Activated CD4-positive, alpha-beta memory T cell treated with anti-CD3 and anti-CD28 coated beads, Interleukin-2, amount 10 ng/mL, durations not matched to agents 7 days and 5 days (primary cell): ENCODE measurements at regions not wholly inside any gene's neighbourhood (a gene's known extent, or its start where the extent isn't known, plus 50 kb on each side); places are given as distances from the start of the nearest gene placed in this dataset.

Experiments
- CTCF ChIA-PET: fragments of 350-600 bp; sonication (Branson Sonifier 250); formaldehyde crosslinking; loops from one replicate; lab custom pipeline; 2021; ENCODE audit warnings: antibody characterized with exemption, inconsistent platforms; lab: Charles Lee
- POLR2A ChIA-PET: fragments of 350-600 bp; sonication (Branson Sonifier 250); formaldehyde crosslinking; loops from one replicate; lab custom pipeline; 2021; ENCODE audit warnings: antibody characterized with exemption; lab: Charles Lee
- DNase-seq: peaks from one replicate; pipeline ENCODE4 v3.0.0-alpha.2; 2020
- H3K27ac Mint-ChIP-seq: one replicate; pipeline ENCODE4 v1.8.0; 2021; ENCODE audit warnings: mild to moderate bottlenecking, mixed read lengths
- H3K27me3 Mint-ChIP-seq: one replicate; pipeline ENCODE4 v1.8.0; 2021; ENCODE audit warnings: mixed read lengths
- H3K36me3 Mint-ChIP-seq: one replicate; pipeline ENCODE4 v1.8.0; 2021; ENCODE audit warnings: low read depth, mixed read lengths
- H3K4me1 Mint-ChIP-seq: one replicate; pipeline ENCODE4 v1.8.0; 2021; ENCODE audit warnings: mixed read lengths
- H3K4me3 Mint-ChIP-seq: one replicate; pipeline ENCODE4 v1.8.0; 2021; ENCODE audit warnings: mild to moderate bottlenecking, mixed read lengths
- H3K9me3 Mint-ChIP-seq: one replicate; pipeline ENCODE4 v1.8.0; 2021; ENCODE audit warnings: mixed read lengths

- H3K27ac Mint-ChIP-seq: no peak overlapping the region
- ChIA-PET POLR2A (no interaction called here), CTCF (interaction anchor here (1.1 kb wide), 1 partner anchor 8 kb away, joined by 3 read pairs; no protein-coding TSS in a partner anchor)
- no peak overlapping the region for H3K4me3 Mint-ChIP-seq
- H3K36me3 Mint-ChIP-seq: no peaks in the 10 kb centered on the region
- H3K4me1 Mint-ChIP-seq: no peaks in the 10 kb centered on the region
- H3K9me3 Mint-ChIP-seq: no peaks in the 10 kb centered on the region
- peaks cover 13% of the 10 kb centered on the region for H3K27me3 Mint-ChIP-seq
- no peak for DNase-seq
These were observed 166.5 kb downstream of the HERPUD2 start for GRCh38 chr7:35528381-35528977.

GRCh38 chr7:35526645-35527044, 168.3 kb downstream of the HERPUD2 start:
- no peak overlapping the region for H3K4me3 Mint-ChIP-seq

DNA sequence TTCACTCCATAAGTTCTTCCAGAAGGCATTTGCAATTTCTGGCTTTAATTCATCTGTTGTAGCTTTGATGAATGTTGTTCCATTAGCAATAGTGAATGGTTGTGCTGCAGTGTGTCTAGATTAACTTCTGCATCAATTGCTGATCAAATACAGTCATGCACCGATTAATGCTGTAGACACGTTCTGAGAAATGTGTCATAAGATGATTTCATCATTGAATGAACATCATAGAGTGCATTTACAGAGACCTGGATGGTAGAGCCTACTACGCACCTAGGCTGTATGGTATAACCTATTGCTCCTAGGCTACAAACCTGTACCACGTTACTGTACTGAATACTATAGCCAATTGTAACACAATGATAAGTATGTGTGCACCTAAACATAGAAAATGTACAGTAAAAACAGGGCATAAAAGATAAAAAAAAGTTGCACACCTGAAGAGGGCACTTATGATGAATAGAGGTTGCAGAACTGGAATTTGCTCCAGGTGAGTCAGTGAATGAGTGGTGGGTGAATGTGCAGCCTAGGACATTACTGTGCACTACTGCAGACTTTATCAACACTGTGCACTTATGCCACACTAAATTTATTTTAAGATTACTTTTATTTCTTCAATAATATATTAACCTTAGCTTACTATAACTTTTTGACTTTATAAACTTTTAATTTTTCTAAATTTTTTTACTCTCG, 170.7 kb downstream of the HERPUD2 start:
- Mint-ChIP-seq H3K36me3 (no peaks in the 10 kb centered on the region), H3K27ac (no peak overlapping the region)
- POLR2A ChIA-PET: no interaction called here

More at GRCh38 chr7:35526645-35527044, 168.3 kb downstream of the HERPUD2 start:
- Mint-ChIP-seq H3K27ac (no peak overlapping the region), H3K4me1 (no peaks in the 10 kb centered on the region), H3K36me3 (no peaks in the 10 kb centered on the region), H3K9me3 (no peaks in the 10 kb centered on the region), H3K27me3 (peaks cover 12% of the 10 kb centered on the region)
- ChIA-PET CTCF (no interaction called here), POLR2A (no interaction called here)
- DNase-seq: no peak

GRCh38 chr7:35523292-35523691, 171.6 kb downstream of the HERPUD2 start:
- H3K27me3 Mint-ChIP-seq: peaks cover 14% of the 10 kb centered on the region
- ChIA-PET POLR2A (no interaction called here), CTCF (no interaction called here)
- H3K36me3 Mint-ChIP-seq: no peaks in the 10 kb centered on the region
- H3K4me3 Mint-ChIP-seq: no peak overlapping the region
- no peaks in the 10 kb centered on the region for H3K9me3 Mint-ChIP-seq
- DNase-seq: no peak
- H3K27ac Mint-ChIP-seq: no peak overlapping the region
- no peaks in the 10 kb centered on the region for H3K4me1 Mint-ChIP-seq

More for the DNA sequence above, 170.7 kb downstream of the HERPUD2 start:
- Mint-ChIP-seq H3K9me3 (no peaks in the 10 kb centered on the region), H3K4me1 (no peaks in the 10 kb centered on the region), H3K27me3 (peaks cover 13% of the 10 kb centered on the region), H3K4me3 (no peak overlapping the region)
- CTCF ChIA-PET: interaction anchor here (1.1 kb wide), 1 partner anchor 14 kb away, joined by 3 read pairs; no protein-coding TSS in a partner anchor
- no peak for DNase-seq

- POLR2A ChIA-PET: no interaction called here
- Mint-ChIP-seq H3K27me3 (peaks cover 18% of the 10 kb centered on the region), H3K4me1 (no peaks in the 10 kb centered on the region), H3K9me3 (no peaks in the 10 kb centered on the region), H3K36me3 (no peaks in the 10 kb centered on the region), H3K27ac (no peak overlapping the region), H3K4me3 (no peak overlapping the region)
- no peak for DNase-seq
- CTCF ChIA-PET: interaction anchor here (1.4 kb wide), 1 partner anchor 12 kb away, joined by 3 read pairs; no protein-coding TSS in a partner anchor
These were observed 172.2 kb downstream of the HERPUD2 start for GRCh38 chr7:35522697-35523096.

DNA sequence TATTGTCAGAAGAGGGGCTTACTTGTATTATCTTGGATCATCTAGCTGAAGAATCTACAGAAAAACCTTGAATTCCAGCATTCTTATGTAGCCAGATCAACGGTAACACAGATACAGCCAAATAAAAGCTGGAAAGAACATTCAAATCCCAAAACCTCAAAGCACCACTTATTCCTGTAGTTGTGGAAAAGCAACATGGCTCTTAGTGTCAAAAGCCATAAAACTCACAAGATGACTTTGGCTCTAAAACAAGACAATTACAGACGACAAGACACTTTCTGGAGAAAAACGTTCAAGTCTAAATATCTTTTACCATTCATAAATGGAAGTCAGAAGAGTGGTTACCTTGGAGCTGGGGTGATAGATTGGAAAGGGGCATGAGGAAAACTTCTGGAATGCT, 173.0 kb downstream of the HERPUD2 start:
- H3K9me3 Mint-ChIP-seq: no peaks in the 10 kb centered on the region
- no peaks in the 10 kb centered on the region for H3K36me3 Mint-ChIP-seq
- DNase-seq: no peak
- POLR2A ChIA-PET: no interaction called here
- no peaks in the 10 kb centered on the region for H3K4me1 Mint-ChIP-seq
- CTCF ChIA-PET: interaction anchor here (1.4 kb wide), 1 partner anchor 13 kb away, joined by 3 read pairs; no protein-coding TSS in a partner anchor
- no peak overlapping the region for H3K27ac Mint-ChIP-seq
- H3K4me3 Mint-ChIP-seq: no peak overlapping the region
- peaks cover 18% of the 10 kb centered on the region for H3K27me3 Mint-ChIP-seq

DNA sequence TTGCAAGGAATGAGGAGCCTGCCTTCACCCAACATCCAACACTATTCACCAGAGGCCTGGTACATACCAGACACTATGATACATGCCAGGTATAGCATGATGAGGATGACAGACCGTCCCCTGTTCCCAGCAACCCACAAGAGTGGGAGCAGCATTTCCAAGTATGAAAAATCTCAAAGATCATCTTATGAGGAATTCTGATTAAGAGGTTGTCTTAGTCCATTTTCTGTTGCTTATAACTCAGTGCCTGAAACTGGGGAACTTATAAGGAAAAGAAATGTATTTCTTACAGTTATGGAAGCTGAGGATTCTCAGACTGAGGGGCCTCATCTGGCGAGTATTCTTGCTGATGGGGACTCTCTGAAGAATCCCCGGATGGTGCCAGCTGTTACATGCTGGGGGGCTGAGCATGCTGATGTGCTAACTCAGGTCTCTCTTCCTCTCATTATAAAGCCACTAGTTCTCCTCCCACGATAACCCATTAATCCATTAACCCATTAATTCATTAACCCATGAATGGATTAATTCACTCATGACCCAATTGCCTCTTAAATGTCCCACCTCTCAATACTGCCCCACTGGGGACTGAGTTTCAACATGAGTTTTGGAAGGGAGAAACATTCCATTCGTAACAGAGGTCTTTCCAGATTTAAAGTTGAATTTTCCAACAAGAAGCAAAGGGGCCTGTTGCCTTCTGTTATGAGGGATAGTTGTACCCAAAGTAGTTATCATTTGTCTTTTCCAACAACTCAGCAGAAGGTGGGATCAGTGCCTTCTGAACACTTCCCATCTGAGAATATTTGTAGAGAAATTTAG, 173.9 kb downstream of the HERPUD2 start:
- ChIA-PET POLR2A (no interaction called here), CTCF (interaction anchor here (0.7 to 2.2 kb wide), 22 partner anchors 8 to 383 kb away, joined by 3 to 19 read pairs (median 4); no protein-coding TSS in a partner anchor)
- Mint-ChIP-seq H3K36me3 (no peaks in the 10 kb centered on the region), H3K9me3 (no peaks in the 10 kb centered on the region), H3K27me3 (peaks cover 21% of the 10 kb centered on the region), H3K27ac (no peak overlapping the region), H3K4me1 (no peaks in the 10 kb centered on the region), H3K4me3 (no peak overlapping the region)
- no peak for DNase-seq

DNA sequence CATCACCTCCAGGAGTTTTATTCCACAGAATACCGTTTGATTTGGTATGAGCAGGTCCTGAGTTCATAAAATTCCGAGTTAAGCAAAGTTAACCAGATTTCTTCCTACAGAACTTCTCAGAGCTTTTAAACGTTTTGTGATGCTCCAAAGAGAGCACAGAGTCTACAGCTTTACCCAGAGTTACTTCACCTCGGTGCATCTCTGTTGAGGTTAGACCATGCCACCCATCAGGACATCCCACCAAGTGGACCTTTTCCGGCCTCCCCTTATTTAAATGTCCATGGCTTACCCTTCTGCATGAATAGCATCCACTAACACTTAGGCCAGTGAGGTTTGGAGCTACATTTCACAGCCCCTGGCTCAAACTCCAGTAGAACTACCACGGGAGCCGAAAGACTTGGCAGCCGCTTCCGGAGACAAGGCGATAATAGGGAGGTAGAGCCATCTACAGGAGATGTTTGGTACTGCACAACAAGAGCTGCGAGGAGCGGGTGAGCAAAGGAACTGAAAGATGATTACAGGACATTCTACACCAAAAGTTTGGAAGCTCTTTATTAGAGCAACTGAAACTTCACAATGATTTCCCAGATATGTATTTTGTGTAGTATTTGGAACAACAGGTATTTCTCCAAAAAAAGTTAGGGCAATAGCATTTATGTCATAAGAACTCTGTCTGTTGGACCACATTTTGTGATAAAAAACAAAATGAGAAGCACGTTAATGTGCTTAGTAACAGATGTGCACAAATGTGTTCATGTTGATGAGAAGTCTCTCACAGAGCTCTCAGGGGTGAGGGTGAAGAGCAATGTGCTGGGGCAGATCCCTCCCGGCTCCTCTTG, 174.7 kb downstream of the HERPUD2 start:
- Mint-ChIP-seq H3K9me3 (no peaks in the 10 kb centered on the region), H3K4me3 (no peak overlapping the region), H3K36me3 (no peaks in the 10 kb centered on the region), H3K27me3 (peaks cover 21% of the 10 kb centered on the region), H3K27ac (no peak overlapping the region), H3K4me1 (no peaks in the 10 kb centered on the region)
- peak; percentile 59 for DNase-seq
- POLR2A ChIA-PET: no interaction called here
- CTCF ChIA-PET: interaction anchor here (0.7 to 2.2 kb wide), 23 partner anchors 8 to 384 kb away, joined by 3 to 19 read pairs (median 4); no protein-coding TSS in a partner anchor

DNA sequence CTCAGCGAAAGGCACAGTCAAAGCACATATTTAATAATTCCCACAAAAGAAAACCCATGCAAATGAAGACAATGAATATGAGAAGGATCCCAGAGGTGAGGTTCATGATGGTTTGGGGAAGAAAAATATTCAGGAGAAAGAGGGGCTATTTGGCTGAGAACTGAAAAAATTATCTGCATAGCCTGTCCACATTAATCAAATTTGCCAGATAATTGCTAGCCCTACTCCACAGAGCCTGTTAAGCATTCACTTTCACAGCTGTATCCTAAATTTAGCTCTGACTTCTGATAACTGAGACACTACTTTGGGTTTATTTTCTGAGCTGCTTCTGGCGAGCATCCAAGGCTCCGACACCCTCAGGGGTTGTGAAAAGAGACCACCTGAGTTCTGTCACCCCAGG, 176.2 kb downstream of the HERPUD2 start:
- CTCF ChIA-PET: interaction anchor here (1.2 kb wide), 1 partner anchor 94 kb away, joined by 7 read pairs; no protein-coding TSS in a partner anchor

DNA sequence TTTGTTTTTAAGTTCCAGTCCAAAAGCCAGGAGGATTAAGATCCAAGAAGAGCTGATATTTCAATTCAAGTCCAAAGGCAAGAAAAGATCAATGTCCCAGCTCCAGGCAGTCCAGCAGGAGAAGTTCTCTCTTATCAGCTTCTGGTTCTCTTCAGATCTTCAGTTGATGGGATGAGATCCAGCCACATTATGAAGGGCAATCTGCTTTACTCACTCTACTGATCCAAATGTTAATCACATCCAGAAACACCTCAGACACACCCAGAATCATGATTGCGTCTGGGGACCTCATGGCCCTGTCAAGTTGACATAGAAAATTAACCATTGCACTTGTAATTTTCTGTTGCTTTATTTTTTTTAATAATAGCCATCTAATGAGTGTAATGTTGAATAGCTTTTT, 178.4 kb downstream of the HERPUD2 start:
- CTCF ChIA-PET: no interaction called here
- Mint-ChIP-seq H3K4me1 (no peaks in the 10 kb centered on the region), H3K9me3 (no peaks in the 10 kb centered on the region), H3K27ac (no peak overlapping the region), H3K36me3 (no peaks in the 10 kb centered on the region), H3K4me3 (no peak overlapping the region), H3K27me3 (peaks cover 16% of the 10 kb centered on the region)
- no peak for DNase-seq
- POLR2A ChIA-PET: no interaction called here

More for the DNA sequence above, 176.2 kb downstream of the HERPUD2 start:
- POLR2A ChIA-PET: interaction anchor here (0.7 kb wide), 1 partner anchor 195 kb away, joined by 3 read pairs; no protein-coding TSS in a partner anchor
- Mint-ChIP-seq H3K36me3 (no peaks in the 10 kb centered on the region), H3K27me3 (peaks cover 17% of the 10 kb centered on the region), H3K4me1 (no peaks in the 10 kb centered on the region), H3K4me3 (no peak overlapping the region), H3K9me3 (no peaks in the 10 kb centered on the region), H3K27ac (no peak overlapping the region)
- DNase-seq: no peak

- DNase-seq: no peak
- ChIA-PET CTCF (interaction anchor here (1.0 kb wide), 1 partner anchor 89 kb away, joined by 3 read pairs; no protein-coding TSS in a partner anchor), POLR2A (no interaction called here)
- H3K27me3 Mint-ChIP-seq: peaks cover 20% of the 10 kb centered on the region
- H3K4me1 Mint-ChIP-seq: no peaks in the 10 kb centered on the region
- no peaks in the 10 kb centered on the region for H3K36me3 Mint-ChIP-seq
- no peak overlapping the region for H3K4me3 Mint-ChIP-seq
- no peaks in the 10 kb centered on the region for H3K9me3 Mint-ChIP-seq
- H3K27ac Mint-ChIP-seq: no peak overlapping the region
These were observed 181.1 kb downstream of the HERPUD2 start for GRCh38 chr7:35513828-35514227.

GRCh38 chr7:35513195-35513594, 181.7 kb downstream of the HERPUD2 start:
- no peak for DNase-seq
- Mint-ChIP-seq H3K9me3 (no peaks in the 10 kb centered on the region), H3K27ac (no peak overlapping the region), H3K27me3 (peaks cover 19% of the 10 kb centered on the region), H3K4me3 (no peak overlapping the region), H3K36me3 (no peaks in the 10 kb centered on the region), H3K4me1 (no peaks in the 10 kb centered on the region)
- POLR2A ChIA-PET: no interaction called here
- CTCF ChIA-PET: no interaction called here
